ENCODE measurements at regions not wholly inside any gene's neighbourhood (a gene's known extent, or its start where the extent isn't known, plus 50 kb on each side); places are given as distances from the start of the nearest gene placed in this dataset.

DNA sequence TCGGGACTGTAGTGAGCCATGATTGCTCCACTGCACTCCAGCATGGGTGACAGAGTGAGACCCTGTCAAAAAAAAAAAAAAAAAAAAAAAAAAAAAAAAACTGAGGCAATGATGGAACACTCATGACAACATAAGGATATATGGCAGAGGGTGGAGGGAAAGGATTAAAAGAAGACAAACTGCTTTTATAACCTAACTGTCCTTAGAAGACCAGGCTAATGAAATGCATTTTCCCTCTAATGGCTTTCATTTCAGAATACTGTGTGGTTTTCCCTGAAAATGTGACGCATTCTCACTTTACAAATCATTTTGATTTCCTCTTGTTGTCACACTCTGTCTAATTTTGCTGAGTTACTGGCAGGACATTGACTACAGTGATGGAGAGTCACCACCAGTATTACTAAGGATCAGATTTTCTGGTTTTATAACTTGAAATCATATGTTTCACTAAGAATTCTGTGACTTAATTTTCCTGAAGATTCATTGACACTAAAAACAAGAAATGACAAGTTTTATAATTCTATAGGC is 137.6 kb upstream of the SSTR1 start:
- TF ChIP-seq POLR2A (IDR thresholded peaks at IDR 0.05; ENCODE audit: low read depth, low read length): no peak
- TF ChIP-seq POLR2AphosphoS5 (IDR thresholded peaks at IDR 0.05; ENCODE audit: low read depth, low read length): no peak
- no peak for TF ChIP-seq TAF1 (IDR thresholded peaks at IDR 0.05; ENCODE audit: borderline replicate concordance, low read depth, low read length)
- FAIRE-seq: no peak
- no peak for DNase-seq (ENCODE audit: insufficient read length)

DNA sequence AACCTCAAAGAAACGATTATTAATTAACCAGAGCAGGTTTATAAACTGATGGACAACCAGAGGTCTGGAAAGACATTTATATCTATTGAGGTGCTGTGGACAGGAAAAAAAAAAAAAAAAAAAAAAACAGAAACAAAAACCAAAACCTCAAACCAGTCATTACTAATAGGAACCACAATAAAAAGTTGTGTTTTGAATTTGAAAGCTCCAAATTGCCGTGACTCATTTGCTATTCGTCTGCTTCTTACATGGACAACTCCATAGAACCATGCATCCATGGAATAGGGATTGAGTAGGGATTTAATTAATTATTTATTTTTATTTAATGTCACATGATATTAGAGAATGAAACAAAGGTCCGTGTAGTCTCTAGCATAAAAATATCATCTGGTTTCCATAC is 134.1 kb upstream of the SSTR1 start:
- no peak for FAIRE-seq
- DNase-seq (ENCODE audit: insufficient read length): no peak

GRCh38 chr14:38074081-38074480 is 133.6 kb upstream of the SSTR1 start:
- no peak for TF ChIP-seq TAF1 (IDR thresholded peaks at IDR 0.05; ENCODE audit: borderline replicate concordance, low read depth, low read length)
- TF ChIP-seq POLR2A (IDR thresholded peaks at IDR 0.05; ENCODE audit: low read depth, low read length): no peak
- TF ChIP-seq POLR2AphosphoS5 (IDR thresholded peaks at IDR 0.05; ENCODE audit: low read depth, low read length): no peak
- FAIRE-seq: no peak

More for the DNA sequence above, 134.1 kb upstream of the SSTR1 start:
- TF ChIP-seq POLR2AphosphoS5 (IDR thresholded peaks at IDR 0.05; ENCODE audit: low read depth, low read length): no peak
- TF ChIP-seq TAF1 (IDR thresholded peaks at IDR 0.05; ENCODE audit: borderline replicate concordance, low read depth, low read length): no peak
- no peak for TF ChIP-seq POLR2A (IDR thresholded peaks at IDR 0.05; ENCODE audit: low read depth, low read length)

GRCh38 chr14:38074754-38075153 is 132.9 kb upstream of the SSTR1 start:
- no peak for TF ChIP-seq TAF1 (IDR thresholded peaks at IDR 0.05; ENCODE audit: borderline replicate concordance, low read depth, low read length)
- TF ChIP-seq POLR2A (IDR thresholded peaks at IDR 0.05; ENCODE audit: low read depth, low read length): no peak
- no peak for TF ChIP-seq POLR2AphosphoS5 (IDR thresholded peaks at IDR 0.05; ENCODE audit: low read depth, low read length)
- no peak for DNase-seq (ENCODE audit: insufficient read length)
- no peak for FAIRE-seq

More at GRCh38 chr14:38074081-38074480, 133.6 kb upstream of the SSTR1 start:
- no peak for DNase-seq (ENCODE audit: insufficient read length)

DNA sequence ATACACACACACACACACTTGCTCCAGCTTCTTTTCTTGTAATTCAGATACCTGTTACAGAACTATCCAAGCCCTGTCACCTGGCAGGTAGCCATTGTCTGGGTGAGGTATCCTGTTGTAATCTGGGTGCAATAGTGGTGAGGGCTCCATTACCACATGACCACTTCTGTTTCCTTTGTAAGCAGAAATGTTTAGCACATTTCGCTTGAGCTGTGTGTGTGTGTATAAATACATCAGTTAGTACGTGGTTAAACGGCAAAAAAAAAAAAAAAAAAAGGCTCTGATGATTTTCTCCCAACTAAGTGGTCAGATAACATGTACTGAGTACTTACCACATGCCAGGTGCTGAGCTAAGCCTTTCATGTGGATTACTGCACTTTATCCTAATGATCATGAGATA is 129.3 kb upstream of the SSTR1 start:
- TF ChIP-seq TAF1 (IDR thresholded peaks at IDR 0.05; ENCODE audit: borderline replicate concordance, low read depth, low read length) (no peak), POLR2A (IDR thresholded peaks at IDR 0.05; ENCODE audit: low read depth, low read length) (no peak), POLR2AphosphoS5 (IDR thresholded peaks at IDR 0.05; ENCODE audit: low read depth, low read length) (no peak)

GRCh38 chr14:38079268-38079667 is 128.4 kb upstream of the SSTR1 start:
- DNase-seq (ENCODE audit: insufficient read length): no peak
- TF ChIP-seq POLR2AphosphoS5 (IDR thresholded peaks at IDR 0.05; ENCODE audit: low read depth, low read length) (no peak), TAF1 (IDR thresholded peaks at IDR 0.05; ENCODE audit: borderline replicate concordance, low read depth, low read length) (no peak), POLR2A (IDR thresholded peaks at IDR 0.05; ENCODE audit: low read depth, low read length) (no peak)
- no peak for FAIRE-seq

More for the DNA sequence above, 129.3 kb upstream of the SSTR1 start:
- FAIRE-seq: no peak
- DNase-seq (ENCODE audit: insufficient read length): no peak

DNA sequence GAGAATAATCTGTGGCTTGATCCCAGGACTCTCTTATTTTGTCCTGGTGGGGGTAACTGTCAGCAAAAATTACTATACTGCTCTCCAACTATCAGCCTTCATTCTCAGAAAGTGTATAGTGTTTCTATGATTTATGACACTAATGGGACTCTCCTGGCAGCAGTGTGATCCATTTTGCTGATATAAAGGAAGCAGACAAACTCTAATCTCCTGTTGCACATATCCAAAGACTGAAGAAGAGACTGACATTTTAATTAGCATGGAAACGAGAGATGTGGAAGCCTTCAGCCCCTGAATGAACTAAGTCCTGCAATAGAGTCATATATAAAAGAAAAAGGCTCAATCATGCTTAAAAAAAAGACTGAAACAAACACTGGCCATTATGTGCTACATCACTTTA is 127.8 kb upstream of the SSTR1 start:
- no peak for FAIRE-seq
- TF ChIP-seq TAF1 (IDR thresholded peaks at IDR 0.05; ENCODE audit: borderline replicate concordance, low read depth, low read length): no peak
- no peak for TF ChIP-seq POLR2A (IDR thresholded peaks at IDR 0.05; ENCODE audit: low read depth, low read length)
- TF ChIP-seq POLR2AphosphoS5 (IDR thresholded peaks at IDR 0.05; ENCODE audit: low read depth, low read length): no peak
- DNase-seq (ENCODE audit: insufficient read length): no peak

- FAIRE-seq: no peak
- TF ChIP-seq POLR2AphosphoS5 (IDR thresholded peaks at IDR 0.05; ENCODE audit: low read depth, low read length) (no peak), TAF1 (IDR thresholded peaks at IDR 0.05; ENCODE audit: borderline replicate concordance, low read depth, low read length) (no peak), POLR2A (IDR thresholded peaks at IDR 0.05; ENCODE audit: low read depth, low read length) (no peak)
- no peak for DNase-seq (ENCODE audit: insufficient read length)
These were observed 127.0 kb upstream of the SSTR1 start for GRCh38 chr14:38080696-38081095.

DNA sequence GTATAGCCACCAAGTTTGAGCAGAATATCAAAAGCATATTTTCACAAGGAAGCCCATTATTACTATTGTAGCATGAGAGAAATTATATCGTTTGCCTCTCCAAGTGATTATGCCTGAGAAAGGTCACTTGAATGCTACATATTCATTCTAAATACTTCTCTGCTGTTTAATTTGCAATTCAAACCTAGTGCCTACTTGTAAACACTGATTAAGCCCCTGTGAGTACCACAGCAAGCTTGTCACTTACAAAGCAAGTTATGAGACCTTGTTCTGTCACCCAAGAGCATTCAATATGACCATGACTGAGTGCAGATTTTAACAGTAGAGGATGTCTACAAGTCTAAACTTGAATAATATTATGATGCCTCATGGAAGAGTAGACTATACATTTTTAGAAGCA is 124.7 kb upstream of the SSTR1 start:
- DNase-seq (ENCODE audit: insufficient read length) (no peak), FAIRE-seq (no peak)
- TF ChIP-seq TAF1 (IDR thresholded peaks at IDR 0.05; ENCODE audit: borderline replicate concordance, low read depth, low read length) (no peak), POLR2AphosphoS5 (IDR thresholded peaks at IDR 0.05; ENCODE audit: low read depth, low read length) (no peak), POLR2A (IDR thresholded peaks at IDR 0.05; ENCODE audit: low read depth, low read length) (no peak)

DNA sequence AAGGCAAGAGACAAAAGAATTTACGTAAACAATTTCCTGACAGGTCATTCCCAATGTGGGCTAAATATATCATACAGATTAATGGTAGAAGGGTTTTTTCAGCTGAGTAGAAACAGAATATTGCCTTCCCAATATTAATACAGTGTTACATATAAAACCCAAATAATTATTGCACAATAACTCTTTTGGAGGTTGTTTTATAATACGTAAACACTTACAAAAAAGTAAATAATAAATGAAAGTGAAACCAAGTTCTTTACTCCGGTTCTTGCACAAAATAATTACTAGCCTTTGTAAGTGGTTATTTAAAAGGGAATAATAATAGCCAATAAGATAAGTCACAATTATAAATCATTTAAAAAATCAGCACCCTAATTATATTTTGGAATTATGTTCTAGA is 118.6 kb upstream of the SSTR1 start:
- FAIRE-seq: no peak
- DNase-seq (ENCODE audit: insufficient read length): no peak
- TF ChIP-seq POLR2AphosphoS5 (IDR thresholded peaks at IDR 0.05; ENCODE audit: low read depth, low read length): no peak
- no peak for TF ChIP-seq POLR2A (IDR thresholded peaks at IDR 0.05; ENCODE audit: low read depth, low read length)
- TF ChIP-seq TAF1 (IDR thresholded peaks at IDR 0.05; ENCODE audit: borderline replicate concordance, low read depth, low read length): no peak

DNA sequence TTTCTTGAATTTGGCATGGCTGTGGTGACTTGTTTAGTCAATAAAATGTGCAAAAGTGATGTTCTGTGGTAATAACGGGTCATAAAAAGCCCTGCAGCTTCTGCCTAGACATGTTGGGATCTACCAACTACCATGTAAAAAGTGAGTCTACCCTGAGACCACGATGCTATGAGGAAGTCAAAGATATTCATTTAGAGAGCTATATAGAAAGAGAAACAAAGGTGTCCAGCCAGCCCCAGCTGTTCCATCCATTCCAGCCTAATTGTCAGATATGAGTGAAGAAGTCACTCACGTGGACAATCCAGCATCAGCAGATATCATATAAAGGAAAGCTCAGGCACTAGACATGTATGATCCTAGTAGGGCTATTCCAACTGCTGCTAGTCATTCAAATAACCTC is 117.2 kb upstream of the SSTR1 start:
- DNase-seq (ENCODE audit: insufficient read length): no peak
- no peak for TF ChIP-seq POLR2AphosphoS5 (IDR thresholded peaks at IDR 0.05; ENCODE audit: low read depth, low read length)
- no peak for FAIRE-seq

DNA sequence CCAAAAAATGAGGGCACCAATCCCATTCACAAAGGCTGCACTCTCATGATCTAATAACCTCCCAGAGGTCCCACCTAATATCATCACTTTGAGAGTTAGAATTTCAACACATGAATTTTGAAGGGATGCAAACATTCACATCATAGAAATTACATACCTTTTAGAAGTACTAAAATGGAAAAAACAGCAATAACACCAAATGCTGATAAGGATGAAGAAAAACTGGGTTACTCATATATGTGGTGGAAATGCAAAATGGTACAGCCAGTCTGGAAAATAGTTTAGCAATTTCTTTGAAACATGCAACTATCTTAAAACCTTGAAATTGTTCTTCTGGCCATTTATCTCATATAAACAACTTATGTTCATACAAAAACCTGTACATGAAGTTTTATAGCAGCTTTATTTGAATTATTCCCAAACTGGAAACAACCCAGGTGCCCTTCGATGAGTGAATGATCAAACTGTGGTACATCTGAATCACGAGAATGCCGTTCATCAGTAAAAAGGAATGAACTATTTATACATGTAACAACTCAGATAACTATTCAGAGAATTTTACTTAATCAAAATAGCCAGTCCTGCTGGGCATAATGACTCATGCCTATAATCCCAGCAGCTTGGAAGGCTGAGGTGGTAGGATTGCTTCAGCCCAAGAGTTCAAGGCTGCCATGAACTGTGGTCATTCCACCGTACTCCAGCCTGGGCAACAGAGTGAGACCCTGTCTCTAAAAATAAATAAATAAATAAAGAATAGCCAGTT is 109.4 kb upstream of the SSTR1 start:
- TF ChIP-seq TAF1 (IDR thresholded peaks at IDR 0.05; ENCODE audit: borderline replicate concordance, low read depth, low read length): no peak
- no peak for TF ChIP-seq POLR2A (IDR thresholded peaks at IDR 0.05; ENCODE audit: low read depth, low read length)
- TF ChIP-seq POLR2AphosphoS5 (IDR thresholded peaks at IDR 0.05; ENCODE audit: low read depth, low read length): no peak
- DNase-seq (ENCODE audit: insufficient read length): no peak
- FAIRE-seq: no peak
